OCI-LY3 (cell line): ENCODE measurements at regions not wholly inside any gene's neighbourhood (a gene's known extent, or its start where the extent isn't known, plus 50 kb on each side); places are given as distances from the start of the nearest gene placed in this dataset.

Experiments
- H2AFZ ChIP-seq: fragments of 200-600, 300-600 bp; shearing (Covaris generic); 2 replicates; pipeline ENCODE4 v1.6.0; 2014; ENCODE audit warnings: antibody characterized with exemption, low read depth, low read length
- H3K27ac ChIP-seq: fragments of 200-600, 300-600 bp; sonication (generic); 2 replicates; pipeline ENCODE4 v1.5.1; 2014; ENCODE audit warnings: mild to moderate bottlenecking, low read length, moderate library complexity, mixed read lengths
- H3K27me3 ChIP-seq: fragments of 200-600, 300-600 bp; sonication (generic); 2 replicates; pipeline ENCODE4 v1.6.1; 2014; ENCODE audit warnings: low read depth, low read length, mixed read lengths
- H3K36me3 ChIP-seq: fragments of 200-600, 300-600 bp; sonication (generic); replicated peaks from 2 replicates; pipeline ENCODE3; 2014; ENCODE audit warnings: low read depth, low read length, mixed read lengths
- H3K4me1 ChIP-seq: fragments of 300-600, 200-600 bp; sonication (generic); 2 replicates; pipeline ENCODE4 v1.6.1; 2014; ENCODE audit warnings: low read length, mixed read lengths
- H3K4me2 ChIP-seq: fragments of 200-600, 300-600 bp; sonication (generic); 2 replicates; pipeline ENCODE4 v1.6.1; 2014; ENCODE audit warnings: low read length, mixed read lengths
- H3K4me3 ChIP-seq: fragments of 300-600, 200-600 bp; sonication (generic); 2 replicates; pipeline ENCODE4 v1.5.1; 2014; ENCODE audit warnings: antibody characterized with exemption, mild to moderate bottlenecking, low read length, moderate library complexity
- H3K79me2 ChIP-seq: fragments of 300-600, 200-600 bp; shearing (Covaris generic); 2 replicates; pipeline ENCODE4 v1.6.1; 2014; ENCODE audit warnings: mild to moderate bottlenecking, low read length, mixed read lengths
- H3K9ac ChIP-seq: fragments of 300-600, 200-600 bp; shearing (Covaris generic); 2 replicates; pipeline ENCODE4 v1.6.0; 2014; ENCODE audit warnings: mild to moderate bottlenecking, low read length, moderate library complexity
- H3K9me3 ChIP-seq: fragments of 200-600, 300-600 bp; shearing (Covaris generic); 2 replicates; pipeline ENCODE4 v1.6.1; 2014; ENCODE audit warnings: low read length, mixed read lengths; ENCODE audit not compliant: insufficient read depth
- H4K20me1 ChIP-seq: fragments of 200-600, 300-600 bp; sonication (generic); 2 replicates; pipeline ENCODE4 v1.6.1; 2016; ENCODE audit warnings: low read length, mixed read lengths; ENCODE audit not compliant: insufficient read depth
- CTCF ChIP-seq: fragments of 200-600, 300-600 bp; sonication (generic); IDR thresholded peaks from 2 replicates; pipeline ENCODE4 v1.5.1; 2014; ENCODE audit warnings: antibody characterized with exemption, low read length, low read depth
- EZH2phosphoT487 ChIP-seq: fragments of 200-600 bp; shearing (Covaris generic); IDR thresholded peaks from 2 replicates; pipeline ENCODE4 v1.6.1; 2018; ENCODE audit warnings: antibody characterized with exemption, mixed run types, low read depth

GRCh38 chr5:68398146-68398812 is 182.7 kb downstream of the PIK3R1 start:
- Histone ChIP-seq H3K9me3 (no peaks in the 10 kb centered on the region), H3K36me3 (no peaks in the 10 kb centered on the region), H3K9ac (no peak overlapping the region), H3K27me3 (no peaks in the 10 kb centered on the region), H4K20me1 (no peaks in the 10 kb centered on the region), H3K4me1 (no peaks in the 10 kb centered on the region), H2AFZ (no peak overlapping the region), H3K27ac (no peak overlapping the region), H3K79me2 (no peaks in the 10 kb centered on the region), H3K4me3 (no peak overlapping the region), H3K4me2 (no peak overlapping the region)
- no peak for TF ChIP-seq EZH2phosphoT487
- TF ChIP-seq CTCF: no peak

- TF ChIP-seq EZH2phosphoT487 (no peak), CTCF (no peak)
- Histone ChIP-seq H2AFZ (no peak overlapping the region), H3K4me2 (no peak overlapping the region)
Measured at GRCh38 chr5:68403301-68403700, 187.7 kb downstream of the PIK3R1 start.

GRCh38 chr5:68404246-68404645 is 188.7 kb downstream of the PIK3R1 start:
- H3K79me2 ChIP-seq: no peaks in the 10 kb centered on the region
- H4K20me1 ChIP-seq: no peaks in the 10 kb centered on the region
- no peak overlapping the region for H2AFZ ChIP-seq
- no peak overlapping the region for H3K4me3 ChIP-seq
- H3K36me3 ChIP-seq: no peaks in the 10 kb centered on the region
- H3K9ac ChIP-seq: no peak overlapping the region
- H3K4me1 ChIP-seq: peaks cover 8% of the 10 kb centered on the region; the same call in 1 of the 2 replicates
- H3K27ac ChIP-seq: no peak overlapping the region
- H3K27me3 ChIP-seq: no peaks in the 10 kb centered on the region
- TF ChIP-seq CTCF (no peak), EZH2phosphoT487 (no peak)
- no peak overlapping the region for H3K4me2 ChIP-seq
- no peaks in the 10 kb centered on the region for H3K9me3 ChIP-seq

More at GRCh38 chr5:68403301-68403700, 187.7 kb downstream of the PIK3R1 start:
- H3K9ac ChIP-seq: no peak overlapping the region
- peaks cover 8% of the 10 kb centered on the region; the same call in 1 of the 2 replicates for H3K4me1 ChIP-seq
- no peaks in the 10 kb centered on the region for H3K36me3 ChIP-seq
- H3K9me3 ChIP-seq: no peaks in the 10 kb centered on the region
- no peaks in the 10 kb centered on the region for H3K27me3 ChIP-seq
- H4K20me1 ChIP-seq: no peaks in the 10 kb centered on the region
- no peak overlapping the region for H3K27ac ChIP-seq
- no peak overlapping the region for H3K4me3 ChIP-seq
- H3K79me2 ChIP-seq: no peaks in the 10 kb centered on the region

- Histone ChIP-seq H3K36me3 (no peaks in the 10 kb centered on the region), H3K27ac (no peak overlapping the region), H4K20me1 (no peaks in the 10 kb centered on the region), H3K4me3 (no peak overlapping the region), H3K4me2 (no peak overlapping the region), H3K79me2 (no peaks in the 10 kb centered on the region), H3K27me3 (no peaks in the 10 kb centered on the region), H3K9ac (no peak overlapping the region), H2AFZ (no peak overlapping the region), H3K4me1 (peaks cover 8% of the 10 kb centered on the region; the same call in 1 of the 2 replicates), H3K9me3 (no peaks in the 10 kb centered on the region)
- TF ChIP-seq CTCF (no peak), EZH2phosphoT487 (no peak)
Measured at GRCh38 chr5:68405026-68405684, 189.6 kb downstream of the PIK3R1 start.
